Psoas muscle (tissue), 7 donors: ENCODE measurements at regions not wholly inside any gene's neighbourhood (a gene's known extent, or its start where the extent isn't known, plus 50 kb on each side); places are given as distances from the start of the nearest gene placed in this dataset.

Experiments used
- ATAC-seq, 4 donors: fragments of 200-7000 bp; cut with Tn5 transposase; one replicate each; pipeline ENCODE4 v1.9.1; 2020; ENCODE audit warnings: moderate library complexity in 3 of 4, mild to moderate bottlenecking in 2 of 4
- DNase-seq, 2 donors: peaks; one replicate each; pipeline ENCODE4 v3.0.0-alpha.2; 2020
- H3K27ac ChIP-seq: fragments of 200-600 bp; one replicate; pipeline ENCODE4 v1.8.0; 2022
- H3K27me3 ChIP-seq, 3 donors: fragments of 200-600 bp in 1 of 3; one replicate each; pipeline versions ENCODE4 v1.6.1 to v1.8.0; 2013 to 2022; ENCODE audit warnings: low read length in 2 of 3, mild to moderate bottlenecking in 2 of 3, moderate library complexity in 1 of 3; ENCODE audit not compliant: insufficient read depth in 3 of 3
- H3K36me3 ChIP-seq, 2 donors: fragments of 200-600 bp in 1 of 2; one replicate each; pipeline versions ENCODE4 v1.6.1 to v1.8.0; 2013 to 2022; ENCODE audit warnings: low read depth in 1 of 2, mild to moderate bottlenecking in 1 of 2, moderate library complexity in 1 of 2; ENCODE audit not compliant: insufficient read depth in 1 of 2
- H3K4me1 ChIP-seq: fragments of 200-600 bp; one replicate; pipeline ENCODE4 v1.8.0; 2022
- H3K4me3 ChIP-seq: fragments of 200-600 bp; one replicate; pipeline ENCODE4 v1.8.0; 2022; ENCODE audit warnings: mild to moderate bottlenecking
- H3K9me3 ChIP-seq: fragments of 200-600 bp; one replicate; pipeline ENCODE4 v1.8.0; 2022
- WGBS, 3 donors: extraction: QIAGEN DNeasy Blood & Tissue Kit; methylation state at CpG; one replicate each; pipeline versions ENCODE4 v1.1.6 to v1.1.7; 2013; 5-methylcytosine and 5-hydroxymethylcytosine counted together
- intact Hi-C, 2 donors: fragments of 100-400 bp; cut with DNase I; formaldehyde crosslinking; loops; one replicate each; pipeline versions ENCODE4 v1.11.0 to v1.14.2; 2022
- TF ChIP-seq, protein P1 (sequence below): fragments of 200-600 bp; IDR thresholded peaks from one replicate; pipeline ENCODE4 v1.8.0; 2022; ENCODE audit warnings: antibody characterized with exemption
- donor health status: healthy with polysubstance abuse.
- donor health status: DM: no; HTN: no; CAD: no; lungs with moderate emphysema.
- donor health status: Bipolar disorder and iron deficiency.
- donor health status: healthy.
- donor health status: DM: yes; HTN: yes; CAD: no.
- donor health status: DM: no; HTN: no; CAD: no.
- donor health status: DM: yes; HTN: yes; CAD: no.

GRCh38 chr2:117086174-117086942 lies 728.1 kb upstream of the DDX18 start:
- no peaks in the 10 kb centered on the region for H3K4me1 ChIP-seq
- H3K27ac ChIP-seq = no peak overlapping the region
- ATAC-seq (no peak), DNase-seq (no peak)
- intact Hi-C loops = no loop called here
- no peaks in the 10 kb centered on the region for H3K27me3 ChIP-seq
- H3K36me3 ChIP-seq = no peaks in the 10 kb centered on the region
- WGBS, 3 donors = 74 to 81% (median 79%) methylated on average over 3 of the region's 3 CpGs
- no peak overlapping the region for H3K4me3 ChIP-seq
- H3K9me3 ChIP-seq = no peaks in the 10 kb centered on the region
- TF ChIP-seq, protein P1, sequence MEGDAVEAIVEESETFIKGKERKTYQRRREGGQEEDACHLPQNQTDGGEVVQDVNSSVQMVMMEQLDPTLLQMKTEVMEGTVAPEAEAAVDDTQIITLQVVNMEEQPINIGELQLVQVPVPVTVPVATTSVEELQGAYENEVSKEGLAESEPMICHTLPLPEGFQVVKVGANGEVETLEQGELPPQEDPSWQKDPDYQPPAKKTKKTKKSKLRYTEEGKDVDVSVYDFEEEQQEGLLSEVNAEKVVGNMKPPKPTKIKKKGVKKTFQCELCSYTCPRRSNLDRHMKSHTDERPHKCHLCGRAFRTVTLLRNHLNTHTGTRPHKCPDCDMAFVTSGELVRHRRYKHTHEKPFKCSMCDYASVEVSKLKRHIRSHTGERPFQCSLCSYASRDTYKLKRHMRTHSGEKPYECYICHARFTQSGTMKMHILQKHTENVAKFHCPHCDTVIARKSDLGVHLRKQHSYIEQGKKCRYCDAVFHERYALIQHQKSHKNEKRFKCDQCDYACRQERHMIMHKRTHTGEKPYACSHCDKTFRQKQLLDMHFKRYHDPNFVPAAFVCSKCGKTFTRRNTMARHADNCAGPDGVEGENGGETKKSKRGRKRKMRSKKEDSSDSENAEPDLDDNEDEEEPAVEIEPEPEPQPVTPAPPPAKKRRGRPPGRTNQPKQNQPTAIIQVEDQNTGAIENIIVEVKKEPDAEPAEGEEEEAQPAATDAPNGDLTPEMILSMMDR = no peak

GRCh38 chr2:117086943-117087250 lies 727.6 kb upstream of the DDX18 start:
- ATAC-seq (no peak), DNase-seq (no peak)
- TF ChIP-seq, protein P1 = no peak
- Histone ChIP-seq H3K36me3 (no peaks in the 10 kb centered on the region), H3K4me1 (no peaks in the 10 kb centered on the region), H3K9me3 (no peaks in the 10 kb centered on the region), H3K27me3 (no peaks in the 10 kb centered on the region), H3K27ac (no peak overlapping the region), H3K4me3 (no peak overlapping the region)
- WGBS, 3 donors = 74 to 81% (median 76%) methylated on average over 4 of the region's 4 CpGs
- intact Hi-C loops = no loop called here

DNA sequence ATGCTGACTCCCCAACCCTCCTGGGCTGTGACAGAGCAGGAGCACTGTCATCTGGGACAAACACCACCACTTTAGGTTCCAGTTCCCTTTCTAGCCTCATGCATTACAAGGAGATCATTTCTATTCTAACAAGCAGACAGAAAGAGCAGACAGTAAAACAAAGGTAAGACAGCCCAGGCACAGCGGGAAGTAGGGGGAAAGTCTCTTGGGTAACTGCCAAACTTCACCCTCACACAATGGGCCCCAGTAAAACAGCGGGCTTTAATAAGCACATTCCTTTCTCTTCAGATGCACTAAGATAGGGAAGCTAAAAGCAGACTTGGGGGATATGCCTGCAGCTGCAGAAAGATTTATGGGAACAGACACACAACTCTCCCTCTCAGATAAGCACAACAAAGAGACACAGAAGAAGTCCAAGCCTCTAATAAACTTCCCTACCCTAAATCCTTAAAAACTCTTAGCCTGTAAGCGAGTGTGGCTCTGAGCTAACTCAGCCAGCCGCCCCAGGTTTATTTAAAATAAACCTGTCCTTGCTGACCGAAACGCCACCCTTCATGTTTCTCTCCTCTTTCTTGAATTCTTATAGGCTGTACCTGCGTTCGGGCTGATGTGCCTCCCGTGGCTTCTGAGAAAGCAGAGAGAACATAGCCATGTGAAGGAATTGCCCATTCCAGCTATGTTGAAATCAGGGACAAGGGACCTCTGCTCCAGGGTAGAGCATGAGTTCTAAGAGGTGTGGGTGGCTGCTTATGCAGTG lies 726.8 kb upstream of the DDX18 start:
- Histone ChIP-seq H3K9me3 (no peaks in the 10 kb centered on the region), H3K27ac (no peak overlapping the region), H3K4me1 (no peaks in the 10 kb centered on the region), H3K4me3 (no peak overlapping the region), H3K36me3 (no peaks in the 10 kb centered on the region), H3K27me3 (no peaks in the 10 kb centered on the region)
- ATAC-seq = no peak
- DNase-seq = no peak
- intact Hi-C loops = no loop called here
- 16 to 18% (median 17%) methylated on average over 9 of the region's 9 CpGs for WGBS, 3 donors
- TF ChIP-seq, protein P1 = no peak

GRCh38 chr2:117091041-117091837 lies 723.3 kb upstream of the DDX18 start:
- H3K27me3 ChIP-seq = no peaks in the 10 kb centered on the region
- TF ChIP-seq, protein P1 = no peak
- intact Hi-C loops = no loop called here
- 81 to 89% (median 88%) methylated on average over 2 of the region's 2 CpGs for WGBS, 3 donors
- no peaks in the 10 kb centered on the region for H3K36me3 ChIP-seq
- H3K4me3 ChIP-seq = no peak overlapping the region
- H3K27ac ChIP-seq = no peak overlapping the region
- H3K4me1 ChIP-seq = no peaks in the 10 kb centered on the region
- ATAC-seq (no peak), DNase-seq (no peak)
- H3K9me3 ChIP-seq = no peaks in the 10 kb centered on the region
